ENCODE measurements at regions not wholly inside any gene's neighbourhood (a gene's known extent, or its start where the extent isn't known, plus 50 kb on each side); places are given as distances from the start of the nearest gene placed in this dataset.

- no peak for TF ChIP-seq CTCF (IDR thresholded peaks at IDR 0.05)
Measured at GRCh38 chr15:47932951-47933641, 187.7 kb upstream of the SLC24A5 start.

GRCh38 chr15:47933865-47934264, 186.9 kb upstream of the SLC24A5 start:
- TF ChIP-seq CTCF (IDR thresholded peaks at IDR 0.05), result no peak

- no peak for TF ChIP-seq CTCF (IDR thresholded peaks at IDR 0.05)
Measured at GRCh38 chr15:47934342-47934741, 186.4 kb upstream of the SLC24A5 start.

DNA sequence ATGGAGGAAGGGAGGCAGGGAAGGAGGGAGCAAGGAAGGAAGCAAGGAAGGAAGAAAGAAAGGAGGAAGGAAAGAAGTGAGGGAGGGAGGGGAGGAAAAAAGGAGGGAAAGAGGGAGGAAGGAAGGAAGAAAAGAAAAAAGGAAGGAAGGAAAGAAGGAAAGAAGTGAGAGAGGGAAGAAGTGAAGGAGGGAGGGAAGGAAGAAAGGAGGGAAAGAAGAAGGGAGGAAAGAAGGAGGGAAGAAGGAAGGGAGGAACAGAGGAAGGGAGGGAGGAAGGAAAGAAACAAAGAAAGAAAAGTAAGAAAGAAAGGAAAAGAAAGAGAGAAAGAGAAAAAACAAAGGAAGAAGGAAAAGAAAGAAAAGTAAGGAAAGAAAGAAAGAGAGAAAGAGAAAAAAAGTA, 183.0 kb upstream of the SLC24A5 start:
- no peak for TF ChIP-seq CTCF (IDR thresholded peaks at IDR 0.05)

DNA sequence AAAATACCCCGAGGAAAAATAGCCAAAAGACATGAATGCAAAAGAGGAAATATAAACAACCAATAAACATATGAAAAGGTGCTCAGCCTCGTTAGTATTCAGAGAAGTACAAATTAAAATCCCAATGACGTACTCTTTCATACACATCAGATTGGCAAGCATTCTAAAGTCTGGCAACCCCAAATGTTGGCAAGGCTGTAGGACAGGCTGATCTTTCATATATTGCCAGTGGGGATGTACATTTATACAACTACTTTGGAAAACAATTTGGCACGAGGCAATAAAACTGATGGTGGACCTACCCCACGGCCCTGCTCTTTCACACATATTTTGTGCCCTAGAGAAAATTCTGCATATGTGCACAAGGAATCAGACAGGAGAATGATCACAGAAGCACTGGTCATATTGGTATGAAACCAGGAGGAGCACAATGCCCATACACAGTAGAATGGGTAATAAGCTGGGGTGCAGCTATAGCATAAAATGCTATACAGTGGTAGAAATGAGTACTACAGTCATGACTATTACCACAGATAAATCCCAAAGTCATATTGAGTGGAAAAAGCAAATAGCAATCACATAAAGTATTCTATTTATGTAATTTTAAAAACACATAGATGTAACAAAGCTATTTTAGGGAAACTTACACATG, 176.0 kb upstream of the SLC24A5 start:
- TF ChIP-seq CTCF (IDR thresholded peaks at IDR 0.05), result no peak; the same call in 1 of the 2 replicates

GRCh38 chr15:47945872-47946650, 174.7 kb upstream of the SLC24A5 start:
- no peak for TF ChIP-seq CTCF (IDR thresholded peaks at IDR 0.05)

- TF ChIP-seq CTCF (IDR thresholded peaks at IDR 0.05), result no peak
Measured at GRCh38 chr15:47949815-47950214, 171.0 kb upstream of the SLC24A5 start.
